ENCODE measurements at regions not wholly inside any gene's neighbourhood (a gene's known extent, or its start where the extent isn't known, plus 50 kb on each side); places are given as distances from the start of the nearest gene placed in this dataset.

- TF ChIP-seq CTCF (IDR thresholded peaks at IDR 0.05) (no peak), MYC (IDR thresholded peaks at IDR 0.05; ENCODE audit: borderline replicate concordance, low read length) (no peak), POLR2AphosphoS2 (conservative IDR thresholded peaks at IDR 0.05; ENCODE audit: low read length) (no peak)
These were observed 161.5 kb downstream of the SEC61B start for GRCh38 chr9:99383536-99383935.
